ENCODE measurements at regions not wholly inside any gene's neighbourhood (a gene's known extent, or its start where the extent isn't known, plus 50 kb on each side); places are given as distances from the start of the nearest gene placed in this dataset.

DNA sequence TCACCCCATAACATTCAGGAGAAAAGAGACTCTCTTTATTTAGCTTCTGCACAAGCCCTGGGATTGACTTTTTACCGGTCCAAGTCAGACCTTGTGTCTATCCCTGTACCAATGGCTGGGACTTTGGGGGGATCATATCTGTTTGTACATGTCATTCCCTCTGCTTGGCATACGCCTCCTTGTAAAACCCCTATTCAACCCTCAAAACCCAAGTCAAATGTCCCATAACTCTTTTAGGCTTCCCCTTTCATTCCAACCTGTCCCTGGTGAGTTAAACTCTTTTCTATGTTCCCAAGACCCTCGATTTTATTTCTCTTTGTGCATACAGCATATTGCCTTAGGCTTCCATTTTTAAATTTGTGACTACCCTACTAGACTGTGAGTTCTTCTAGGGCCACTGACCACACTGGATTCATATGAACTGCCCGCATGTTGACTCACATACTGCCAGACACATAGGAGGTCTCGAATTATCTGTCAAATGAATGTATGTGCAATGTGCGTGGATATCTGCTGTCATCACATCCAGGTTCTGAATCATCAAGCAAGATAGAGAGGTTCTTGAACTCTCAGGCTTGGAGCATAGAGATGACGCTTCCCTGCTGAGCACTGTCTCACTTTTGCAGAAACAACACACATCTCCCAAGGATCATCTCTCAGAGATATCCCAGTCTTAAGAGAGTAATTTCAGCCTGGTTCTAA, 548.6 kb upstream of the TBX3 start:
- H3K9ac ChIP-seq (ENCODE audit: low read depth in 1 of 2, low read length in 2 of 2), result no peak overlapping the region
- H3K27ac ChIP-seq (ENCODE audit: low read depth in 1 of 2, low read length in 2 of 2), result no peak overlapping the region
- no peaks in the 10 kb centered on the region for H3K4me1 ChIP-seq (ENCODE audit: control insufficient read depth in 4 of 4, insufficient read depth in 4 of 4, low read length in 3 of 4)
- TF ChIP-seq ATF3 (IDR thresholded peaks at IDR 0.05) (no peak), EGR1 (IDR thresholded peaks at IDR 0.05; ENCODE audit: low read depth in 2 of 2) (no peak), TAF1 (conservative IDR thresholded peaks at IDR 0.05) (no peak), NR2F2 (IDR thresholded peaks at IDR 0.05) (no peak)
- 92% methylated on average over 7 of the region's 7 CpGs for WGBS
- H3K4me3 ChIP-seq (ENCODE audit: low read depth in 1 of 3, low read length in 3 of 3), result no peak overlapping the region
- DNase-seq (ENCODE audit: low spot score), result no peak
- no peaks in the 10 kb centered on the region for H3K27me3 ChIP-seq (ENCODE audit: control insufficient read depth in 4 of 4, insufficient read depth in 4 of 4, low read length in 3 of 4)
- H3K36me3 ChIP-seq (ENCODE audit: control insufficient read depth in 4 of 4, insufficient read depth in 3 of 4, low read depth in 1 of 4, low read length in 3 of 4), result no peaks in the 10 kb centered on the region
- no peaks in the 10 kb centered on the region for H3K9me3 ChIP-seq (ENCODE audit: control insufficient read depth in 4 of 4, low read length in 3 of 4)

DNA sequence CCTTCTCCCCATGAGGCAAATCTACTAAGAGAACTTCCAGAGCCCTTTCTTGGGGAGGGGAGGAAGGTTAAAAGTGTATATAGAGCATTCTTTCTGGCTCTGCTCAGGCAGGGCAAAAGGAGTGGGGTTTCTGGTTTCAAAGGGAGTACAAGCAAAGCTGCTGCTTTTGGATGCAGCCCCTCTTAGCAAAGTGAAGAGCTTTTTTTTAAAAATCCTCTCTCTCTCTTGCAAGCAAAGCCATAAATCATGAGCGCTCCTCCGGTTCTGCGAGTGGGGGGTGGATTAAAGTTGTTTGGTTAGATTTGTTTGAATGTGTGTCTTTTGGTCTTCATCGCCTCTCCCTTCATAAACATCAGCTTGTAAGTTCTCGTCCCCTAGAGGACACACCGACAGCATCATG, 546.6 kb upstream of the TBX3 start:
- Histone ChIP-seq H3K36me3 (ENCODE audit: control insufficient read depth in 4 of 4, insufficient read depth in 3 of 4, low read depth in 1 of 4, low read length in 3 of 4) (no peaks in the 10 kb centered on the region), H3K4me1 (ENCODE audit: control insufficient read depth in 4 of 4, insufficient read depth in 4 of 4, low read length in 3 of 4) (no peaks in the 10 kb centered on the region), H3K27ac (ENCODE audit: low read depth in 1 of 2, low read length in 2 of 2) (no peak overlapping the region), H3K9ac (ENCODE audit: low read depth in 1 of 2, low read length in 2 of 2) (no peak overlapping the region), H3K9me3 (ENCODE audit: control insufficient read depth in 4 of 4, low read length in 3 of 4) (no peaks in the 10 kb centered on the region), H3K27me3 (ENCODE audit: control insufficient read depth in 4 of 4, insufficient read depth in 4 of 4, low read length in 3 of 4) (no peaks in the 10 kb centered on the region), H3K4me3 (ENCODE audit: low read depth in 1 of 3, low read length in 3 of 3) (no peak overlapping the region)
- no peak for TF ChIP-seq JUND (IDR thresholded peaks at IDR 0.05)
- TF ChIP-seq HNF4G (IDR thresholded peaks at IDR 0.05), result no peak
- WGBS, result 45% methylated on average over 6 of the region's 6 CpGs
- DNase-seq (ENCODE audit: low spot score), result no peak

DNA sequence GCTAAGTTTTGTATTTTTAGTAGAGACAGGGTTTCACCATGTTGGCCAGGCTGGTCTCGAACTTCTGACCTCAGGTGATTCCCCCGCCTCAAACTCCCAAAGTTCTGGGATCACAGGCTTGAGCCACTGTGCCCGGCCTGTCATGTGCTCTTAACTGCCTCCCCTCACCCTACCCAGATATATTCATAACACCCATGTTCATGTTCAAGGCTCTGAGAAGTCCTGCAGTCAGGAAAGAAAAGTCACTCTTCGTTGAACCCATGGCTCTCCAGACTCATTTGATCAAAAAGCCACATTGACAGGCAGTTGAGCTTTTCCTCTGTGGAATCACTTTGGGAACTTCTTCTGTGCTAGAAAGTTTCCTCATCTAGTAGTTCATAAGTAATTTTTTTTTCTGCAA, 545.5 kb upstream of the TBX3 start:
- no peaks in the 10 kb centered on the region for H3K4me1 ChIP-seq (ENCODE audit: control insufficient read depth in 4 of 4, insufficient read depth in 4 of 4, low read length in 3 of 4)
- WGBS, result 94% methylated on average over 4 of the region's 4 CpGs
- H3K27me3 ChIP-seq (ENCODE audit: control insufficient read depth in 4 of 4, insufficient read depth in 4 of 4, low read length in 3 of 4), result no peaks in the 10 kb centered on the region
- TF ChIP-seq ATF3 (IDR thresholded peaks at IDR 0.05) (no peak), FOXA1 (IDR thresholded peaks at IDR 0.05) (no peak), RAD21 (IDR thresholded peaks at IDR 0.05) (no peak), RXRA (IDR thresholded peaks at IDR 0.05) (no peak), HNF4G (IDR thresholded peaks at IDR 0.05) (no peak), FOXA2 (IDR thresholded peaks at IDR 0.05) (no peak), ZBTB33 (IDR thresholded peaks at IDR 0.05) (no peak), JUND (IDR thresholded peaks at IDR 0.05) (no peak), EGR1 (IDR thresholded peaks at IDR 0.05; ENCODE audit: low read depth in 2 of 2) (no peak), SP1 (IDR thresholded peaks at IDR 0.05) (no peak), GABPA (IDR thresholded peaks at IDR 0.05 in 1 of 2, conservative IDR thresholded peaks at IDR 0.05 in 1 of 2) (no peak), TAF1 (conservative IDR thresholded peaks at IDR 0.05) (no peak), YY1 (IDR thresholded peaks at IDR 0.05) (no peak), NR2F2 (IDR thresholded peaks at IDR 0.05) (no peak)
- TF ChIP-seq, protein P1, sequence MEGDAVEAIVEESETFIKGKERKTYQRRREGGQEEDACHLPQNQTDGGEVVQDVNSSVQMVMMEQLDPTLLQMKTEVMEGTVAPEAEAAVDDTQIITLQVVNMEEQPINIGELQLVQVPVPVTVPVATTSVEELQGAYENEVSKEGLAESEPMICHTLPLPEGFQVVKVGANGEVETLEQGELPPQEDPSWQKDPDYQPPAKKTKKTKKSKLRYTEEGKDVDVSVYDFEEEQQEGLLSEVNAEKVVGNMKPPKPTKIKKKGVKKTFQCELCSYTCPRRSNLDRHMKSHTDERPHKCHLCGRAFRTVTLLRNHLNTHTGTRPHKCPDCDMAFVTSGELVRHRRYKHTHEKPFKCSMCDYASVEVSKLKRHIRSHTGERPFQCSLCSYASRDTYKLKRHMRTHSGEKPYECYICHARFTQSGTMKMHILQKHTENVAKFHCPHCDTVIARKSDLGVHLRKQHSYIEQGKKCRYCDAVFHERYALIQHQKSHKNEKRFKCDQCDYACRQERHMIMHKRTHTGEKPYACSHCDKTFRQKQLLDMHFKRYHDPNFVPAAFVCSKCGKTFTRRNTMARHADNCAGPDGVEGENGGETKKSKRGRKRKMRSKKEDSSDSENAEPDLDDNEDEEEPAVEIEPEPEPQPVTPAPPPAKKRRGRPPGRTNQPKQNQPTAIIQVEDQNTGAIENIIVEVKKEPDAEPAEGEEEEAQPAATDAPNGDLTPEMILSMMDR (IDR thresholded peaks at IDR 0.05; ENCODE audit: low read depth, low read length, missing input control), result no peak
- no peak overlapping the region for H3K4me3 ChIP-seq (ENCODE audit: low read depth in 1 of 3, low read length in 3 of 3)
- no peaks in the 10 kb centered on the region for H3K36me3 ChIP-seq (ENCODE audit: control insufficient read depth in 4 of 4, insufficient read depth in 3 of 4, low read depth in 1 of 4, low read length in 3 of 4)
- no peak overlapping the region for H3K9ac ChIP-seq (ENCODE audit: low read depth in 1 of 2, low read length in 2 of 2)
- H3K9me3 ChIP-seq (ENCODE audit: control insufficient read depth in 4 of 4, low read length in 3 of 4), result no peaks in the 10 kb centered on the region
- no peak for DNase-seq (ENCODE audit: low spot score)
- H3K27ac ChIP-seq (ENCODE audit: low read depth in 1 of 2, low read length in 2 of 2), result no peak overlapping the region

Measured in liver (tissue), 8 donors.